Renal cortical epithelial cell (primary cell): ENCODE measurements at regions not wholly inside any gene's neighbourhood (a gene's known extent, or its start where the extent isn't known, plus 50 kb on each side); places are given as distances from the start of the nearest gene placed in this dataset.
"Not testable (repeated sequence)": the region's sequence is repeated elsewhere in the genome, so short reads cannot be mapped to it uniquely, and the experiment has no call there.

Experiments used
- DNase-seq: peaks from one replicate; pipeline ENCODE4 v3.0.0-alpha.2; 2011; ENCODE audit warnings: low read depth

GRCh38 chr4:60865273-60865672 lies 334.9 kb upstream of the ADGRL3 start:
- no peak for DNase-seq

GRCh38 chr4:60868232-60868960 lies 331.7 kb upstream of the ADGRL3 start:
- no peak for DNase-seq

GRCh38 chr4:60879135-60879701 lies 320.9 kb upstream of the ADGRL3 start:
- DNase-seq = no peak

GRCh38 chr4:60884587-60884986 lies 315.5 kb upstream of the ADGRL3 start:
- no peak for DNase-seq

GRCh38 chr4:60885011-60885410 lies 315.1 kb upstream of the ADGRL3 start:
- DNase-seq = no peak

- no peak for DNase-seq
These were observed 309.4 kb upstream of the ADGRL3 start for GRCh38 chr4:60890743-60891142.

- DNase-seq = no peak
These were observed 308.2 kb upstream of the ADGRL3 start for GRCh38 chr4:60891947-60892346.

- no peak for DNase-seq
These were observed 302.7 kb upstream of the ADGRL3 start for GRCh38 chr4:60897415-60897814.

- no peak for DNase-seq
These were observed 295.0 kb upstream of the ADGRL3 start for GRCh38 chr4:60905162-60905561.

GRCh38 chr4:60911127-60911526 lies 289.0 kb upstream of the ADGRL3 start:
- no peak for DNase-seq

- DNase-seq = no peak
These were observed 287.1 kb upstream of the ADGRL3 start for GRCh38 chr4:60913002-60913401.

- DNase-seq = no peak
These were observed 286.5 kb upstream of the ADGRL3 start for GRCh38 chr4:60913671-60914070.

- DNase-seq = not testable (repeated sequence)
These were observed 278.4 kb upstream of the ADGRL3 start for GRCh38 chr4:60921735-60922134.

GRCh38 chr4:60923075-60923474 lies 277.1 kb upstream of the ADGRL3 start:
- no peak for DNase-seq

- no peak for DNase-seq
These were observed 273.5 kb upstream of the ADGRL3 start for GRCh38 chr4:60926624-60927023.

- no peak for DNase-seq
These were observed 269.3 kb upstream of the ADGRL3 start for GRCh38 chr4:60930866-60931265.

GRCh38 chr4:60934566-60935295 lies 265.4 kb upstream of the ADGRL3 start:
- DNase-seq = no peak

- DNase-seq = no peak
These were observed 261.9 kb upstream of the ADGRL3 start for GRCh38 chr4:60938181-60938580.

- no peak for DNase-seq
These were observed 261.5 kb upstream of the ADGRL3 start for GRCh38 chr4:60938621-60939020.

GRCh38 chr4:60944060-60944459 lies 256.1 kb upstream of the ADGRL3 start:
- DNase-seq = no peak

GRCh38 chr4:60945641-60946040 lies 254.5 kb upstream of the ADGRL3 start:
- DNase-seq = no peak

- DNase-seq = no peak
These were observed 252.1 kb upstream of the ADGRL3 start for GRCh38 chr4:60948008-60948407.

- DNase-seq = no peak
These were observed 247.2 kb upstream of the ADGRL3 start for GRCh38 chr4:60952921-60953320.
